Pancreas (tissue), 10 donors: ENCODE measurements at regions not wholly inside any gene's neighbourhood (a gene's known extent, or its start where the extent isn't known, plus 50 kb on each side); places are given as distances from the start of the nearest gene placed in this dataset.

Source experiments
- ATAC-seq, 4 donors: fragments of 200-7000 bp; cut with Tn5 transposase; one replicate each; pipeline versions ENCODE4 v1.8.0 to v1.9.1; 2020; ENCODE audit warnings: mild to moderate bottlenecking in 4 of 4, moderate library complexity in 4 of 4
- DNase-seq, 6 donors: peaks; one replicate each; pipeline ENCODE4 v3.0.0-alpha.2; 2020
- FAIRE-seq: peaks from 2 replicates; lab custom pipeline; 2012; peaks lifted over from hg19 to GRCh38; lab: Jason Lieb, UNC
- H3K27ac ChIP-seq, 4 donors: fragments of 200-600 bp; sonication (generic); 1 replicate in 3 of 4; 2 replicates in 1 of 4; pipeline versions ENCODE4 v1.5.0 to v1.8.0; 2020
- H3K27me3 ChIP-seq, 4 donors: fragments of 200-600 bp; one replicate each; pipeline ENCODE4 v1.8.0; 2021
- H3K36me3 ChIP-seq, 3 donors: fragments of 200-600 bp; sonication (generic) in 1 of 3; one replicate each; pipeline versions ENCODE4 v1.5.0 to v1.8.0; 2020 to 2021
- H3K4me1 ChIP-seq, 3 donors: fragments of 200-600 bp; one replicate each; pipeline ENCODE4 v1.8.0; 2021
- H3K4me3 ChIP-seq, 4 donors: fragments of 200-600 bp; sonication (generic) in 2 of 4; one replicate each; pipeline versions ENCODE4 v1.5.0 to v1.8.0; 2020 to 2021
- H3K9me3 ChIP-seq, 4 donors: fragments of 200-600 bp; one replicate each; pipeline ENCODE4 v1.8.0; 2021
- WGBS, 2 donors: extraction: QIAGEN DNeasy Blood & Tissue Kit; methylation state at CpG; one replicate each; pipeline ENCODE4 v1.1.7; 2013; 5-methylcytosine and 5-hydroxymethylcytosine counted together
- intact Hi-C, 3 donors: fragments of 100-400 bp; cut with DNase I; formaldehyde crosslinking; loops; one replicate each; pipeline versions ENCODE4 v1.11.1 to v1.14.2; 2022
- TF ChIP-seq, protein P1 (sequence below), 4 donors: fragments of 200-600 bp; sonication (generic) in 3 of 4; IDR thresholded peaks; one replicate each; pipeline versions ENCODE4 v1.5.0 to v1.8.0; 2021; ENCODE audit warnings: antibody characterized with exemption in 4 of 4
- donor health status: healthy with polysubstance abuse.
- donor health status: DM: no; HTN: no; CAD: no; lungs with moderate emphysema.
- donor health status: DM: no; HTN: no; CAD: no.
- donor health status: control.
- donor health status: control.
- donor health status: Bipolar disorder and iron deficiency.
- donor health status: DM: yes; HTN: yes; CAD: no.
- donor health status: DM: no; HTN: no; CAD: no.
- donor health status: DM: no; HTN: no; CAD: no.
- donor health status: DM: yes; HTN: yes; CAD: no.

GRCh38 chr21:16928439-16928838, 584.4 kb upstream of the CXADR start:
- 0% methylated on average over 1 of the region's 1 CpG for WGBS, 2 donors

DNA sequence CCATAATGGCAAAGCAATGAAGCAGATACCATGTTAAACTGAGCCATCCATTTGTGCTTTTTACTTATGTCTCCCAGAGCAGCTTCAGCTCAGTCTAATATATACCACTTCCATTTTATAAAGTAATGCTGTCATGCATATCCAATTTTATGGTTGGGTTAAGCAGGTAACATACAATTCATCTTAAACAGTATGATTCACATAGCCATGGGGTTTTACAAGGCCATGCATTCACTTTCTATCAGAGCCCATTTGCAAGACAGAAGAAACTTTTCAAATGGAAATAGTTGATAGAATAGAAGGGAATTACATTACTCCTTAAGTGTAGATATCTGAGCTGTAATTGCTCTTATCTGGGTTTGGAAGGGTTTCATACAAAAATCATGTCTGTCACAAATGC, 580.5 kb upstream of the CXADR start:
- FAIRE-seq, result no peak
- H3K27me3 ChIP-seq, result no peaks in the 10 kb centered on the region
- H3K9me3 ChIP-seq, result no peaks in the 10 kb centered on the region
- ATAC-seq, result no peak
- TF ChIP-seq, protein P1, sequence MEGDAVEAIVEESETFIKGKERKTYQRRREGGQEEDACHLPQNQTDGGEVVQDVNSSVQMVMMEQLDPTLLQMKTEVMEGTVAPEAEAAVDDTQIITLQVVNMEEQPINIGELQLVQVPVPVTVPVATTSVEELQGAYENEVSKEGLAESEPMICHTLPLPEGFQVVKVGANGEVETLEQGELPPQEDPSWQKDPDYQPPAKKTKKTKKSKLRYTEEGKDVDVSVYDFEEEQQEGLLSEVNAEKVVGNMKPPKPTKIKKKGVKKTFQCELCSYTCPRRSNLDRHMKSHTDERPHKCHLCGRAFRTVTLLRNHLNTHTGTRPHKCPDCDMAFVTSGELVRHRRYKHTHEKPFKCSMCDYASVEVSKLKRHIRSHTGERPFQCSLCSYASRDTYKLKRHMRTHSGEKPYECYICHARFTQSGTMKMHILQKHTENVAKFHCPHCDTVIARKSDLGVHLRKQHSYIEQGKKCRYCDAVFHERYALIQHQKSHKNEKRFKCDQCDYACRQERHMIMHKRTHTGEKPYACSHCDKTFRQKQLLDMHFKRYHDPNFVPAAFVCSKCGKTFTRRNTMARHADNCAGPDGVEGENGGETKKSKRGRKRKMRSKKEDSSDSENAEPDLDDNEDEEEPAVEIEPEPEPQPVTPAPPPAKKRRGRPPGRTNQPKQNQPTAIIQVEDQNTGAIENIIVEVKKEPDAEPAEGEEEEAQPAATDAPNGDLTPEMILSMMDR (IDR thresholded peaks at IDR 0.05), result no peak
- no peaks in the 10 kb centered on the region for H3K36me3 ChIP-seq
- no peaks in the 10 kb centered on the region for H3K4me1 ChIP-seq
- intact Hi-C loops, result no loop called here
- H3K27ac ChIP-seq, result no peak overlapping the region
- no peak overlapping the region for H3K4me3 ChIP-seq
- DNase-seq, result no peak

More at GRCh38 chr21:16928439-16928838, 584.4 kb upstream of the CXADR start:
- Histone ChIP-seq H3K9me3 (no peaks in the 10 kb centered on the region), H3K27me3 (no peaks in the 10 kb centered on the region), H3K4me3 (no peak overlapping the region), H3K4me1 (no peaks in the 10 kb centered on the region), H3K36me3 (no peaks in the 10 kb centered on the region), H3K27ac (no peak overlapping the region)
- intact Hi-C loops, result no loop called here
- FAIRE-seq, result no peak
- ATAC-seq, result no peak
- TF ChIP-seq, protein P1 (IDR thresholded peaks at IDR 0.05), result no peak
- no peak for DNase-seq

DNA sequence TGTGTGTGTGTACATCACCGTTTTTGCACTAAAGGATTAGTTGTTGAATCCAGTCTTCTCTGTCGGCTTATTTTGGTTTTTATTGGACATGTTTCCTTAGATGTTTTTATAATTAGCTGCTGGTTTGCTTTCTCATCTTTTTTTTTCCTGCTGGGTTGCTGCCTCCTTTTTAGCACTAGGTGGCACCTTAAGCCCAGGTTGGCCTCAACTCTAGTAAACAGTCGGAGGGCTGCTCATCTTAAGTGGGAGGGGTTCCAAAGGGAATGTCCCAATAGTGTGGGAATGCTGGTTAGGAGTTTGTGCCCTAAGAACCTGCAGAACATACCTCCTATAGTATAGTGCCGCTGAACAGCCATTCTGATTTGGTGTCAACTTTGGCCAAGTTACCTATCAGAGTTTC, 570.1 kb upstream of the CXADR start:
- H3K9me3 ChIP-seq, result no peaks in the 10 kb centered on the region
- no peaks in the 10 kb centered on the region for H3K27me3 ChIP-seq
- no peak overlapping the region for H3K27ac ChIP-seq
- TF ChIP-seq, protein P1 (IDR thresholded peaks at IDR 0.05), result no peak
- 46 to 57% methylated on average over 4 of the region's 4 CpGs for WGBS, 2 donors
- no peaks in the 10 kb centered on the region for H3K36me3 ChIP-seq
- FAIRE-seq (no peak), ATAC-seq (no peak), DNase-seq (no peak)
- H3K4me1 ChIP-seq, result no peaks in the 10 kb centered on the region
- intact Hi-C loops, result no loop called here
- H3K4me3 ChIP-seq, result no peak overlapping the region

DNA sequence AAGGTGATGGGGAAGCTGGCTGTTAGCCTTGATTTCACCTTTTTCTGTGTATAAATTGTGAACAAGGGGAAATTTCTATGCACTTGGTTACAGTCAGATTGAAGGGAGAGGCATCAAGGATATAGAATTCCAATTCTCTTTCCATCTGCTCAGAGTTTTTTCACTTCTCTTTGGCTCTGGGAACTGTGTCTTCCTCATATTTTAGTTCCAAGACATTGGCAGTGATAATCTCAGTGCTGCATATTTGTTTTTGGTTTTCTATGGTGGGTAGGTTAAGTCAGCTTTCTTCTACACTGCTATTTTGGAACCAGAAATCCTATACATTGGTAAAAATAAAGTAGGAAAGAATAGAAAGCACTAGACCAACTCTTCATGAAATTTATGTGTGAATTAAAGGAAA, 569.6 kb upstream of the CXADR start:
- intact Hi-C loops, result no loop called here
- ATAC-seq (no peak), FAIRE-seq (no peak)

DNA sequence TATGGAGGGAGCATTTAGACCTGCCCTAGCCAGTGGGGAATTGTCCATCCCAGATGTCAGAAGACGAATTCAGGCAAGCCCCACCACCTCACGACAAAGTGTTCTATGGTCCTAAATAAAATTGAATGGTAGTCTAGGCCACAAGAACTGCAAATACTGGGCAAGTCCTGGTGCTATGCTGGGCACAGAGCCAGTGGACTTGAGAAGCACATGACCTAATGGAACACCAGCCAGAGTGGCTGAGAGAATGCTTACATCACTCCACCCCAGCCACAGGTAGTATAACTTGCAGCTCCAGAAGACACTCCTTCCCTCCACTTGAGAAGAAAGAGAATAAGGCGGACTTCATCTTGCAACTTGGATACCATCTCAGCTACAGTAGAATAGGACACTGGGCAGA, 567.3 kb upstream of the CXADR start:
- Histone ChIP-seq H3K27ac (no peak overlapping the region), H3K4me1 (no peaks in the 10 kb centered on the region), H3K9me3 (no peaks in the 10 kb centered on the region), H3K36me3 (no peaks in the 10 kb centered on the region), H3K4me3 (no peak overlapping the region), H3K27me3 (no peaks in the 10 kb centered on the region)
- no peak for ATAC-seq
- TF ChIP-seq, protein P1 (IDR thresholded peaks at IDR 0.05), result no peak
- DNase-seq, result no peak
- WGBS, 2 donors, result 64 to 65% methylated on average over 3 of the region's 3 CpGs
- intact Hi-C loops, result no loop called here
- no peak for FAIRE-seq

More for the DNA sequence above, 569.6 kb upstream of the CXADR start:
- H3K36me3 ChIP-seq, result no peaks in the 10 kb centered on the region
- H3K27me3 ChIP-seq, result no peaks in the 10 kb centered on the region
- H3K9me3 ChIP-seq, result no peaks in the 10 kb centered on the region
- H3K27ac ChIP-seq, result no peak overlapping the region
- H3K4me1 ChIP-seq, result no peaks in the 10 kb centered on the region
- H3K4me3 ChIP-seq, result no peak overlapping the region
- no peak for DNase-seq
- TF ChIP-seq, protein P1 (IDR thresholded peaks at IDR 0.05), result no peak
